ENCODE measurements at regions not wholly inside any gene's neighbourhood (a gene's known extent, or its start where the extent isn't known, plus 50 kb on each side); places are given as distances from the start of the nearest gene placed in this dataset.
"Not testable (repeated sequence)": the region's sequence is repeated elsewhere in the genome, so short reads cannot be mapped to it uniquely, and the experiment has no call there.

- not testable (repeated sequence) for DNase-seq
Measured at GRCh38 chr5:20988933-20989332, 1000.9 kb upstream of the CDH18 start.

GRCh38 chr5:20985754-20986153, 997.8 kb upstream of the CDH18 start:
- DNase-seq: no peak

GRCh38 chr5:20974426-20974825, 986.4 kb upstream of the CDH18 start:
- DNase-seq: no peak

GRCh38 chr5:20972419-20972925, 984.5 kb upstream of the CDH18 start:
- DNase-seq: no peak

GRCh38 chr5:20959347-20959746, 971.3 kb upstream of the CDH18 start:
- DNase-seq: no peak

- no peak for DNase-seq
Measured at GRCh38 chr5:20958641-20959040, 970.6 kb upstream of the CDH18 start.

- DNase-seq: no peak
Measured at GRCh38 chr5:20956134-20956533, 968.1 kb upstream of the CDH18 start.

- no peak for DNase-seq
Measured at GRCh38 chr5:20949636-20950035, 961.6 kb upstream of the CDH18 start.

GRCh38 chr5:20943183-20943971, 955.4 kb upstream of the CDH18 start:
- DNase-seq: not testable (repeated sequence)

- not testable (repeated sequence) for DNase-seq
Measured at GRCh38 chr5:20942603-20943002, 954.6 kb upstream of the CDH18 start.

- not testable (repeated sequence) for DNase-seq
Measured at GRCh38 chr5:20940786-20941185, 952.8 kb upstream of the CDH18 start.

GRCh38 chr5:20890936-20891335, 902.9 kb upstream of the CDH18 start:
- not testable (repeated sequence) for DNase-seq

- not testable (repeated sequence) for DNase-seq
Measured at GRCh38 chr5:20875726-20876125, 887.7 kb upstream of the CDH18 start.

GRCh38 chr5:20865892-20866291, 877.9 kb upstream of the CDH18 start:
- not testable (repeated sequence) for DNase-seq

- DNase-seq: no peak
Measured at GRCh38 chr5:20833081-20833627, 845.2 kb upstream of the CDH18 start.

- no peak for DNase-seq
Measured at GRCh38 chr5:20832204-20833080, 844.4 kb upstream of the CDH18 start.

- DNase-seq: not testable (repeated sequence)
Measured at GRCh38 chr5:20825951-20826350, 838.0 kb upstream of the CDH18 start.

GRCh38 chr5:20797216-20797615, 809.2 kb upstream of the CDH18 start:
- DNase-seq: not testable (repeated sequence)

- not testable (repeated sequence) for DNase-seq
Measured at GRCh38 chr5:20784755-20785154, 796.8 kb upstream of the CDH18 start.

- DNase-seq: not testable (repeated sequence)
Measured at GRCh38 chr5:20783484-20783883, 795.5 kb upstream of the CDH18 start.

- DNase-seq: not testable (repeated sequence)
Measured at GRCh38 chr5:20771338-20771737, 783.3 kb upstream of the CDH18 start.

- DNase-seq: not testable (repeated sequence)
Measured at GRCh38 chr5:20765074-20765473, 777.1 kb upstream of the CDH18 start.

GRCh38 chr5:20759459-20759858, 771.5 kb upstream of the CDH18 start:
- DNase-seq: not testable (repeated sequence)
